GM12891 (cell line): ENCODE measurements at regions not wholly inside any gene's neighbourhood (a gene's known extent, or its start where the extent isn't known, plus 50 kb on each side); places are given as distances from the start of the nearest gene placed in this dataset.

Source experiments
- PAX5 ChIP-seq: IDR thresholded peaks from 2 replicates; pipeline ENCODE4 v1.6.1; 2011; ENCODE audit warnings: low read length, moderate library complexity, mild to moderate bottlenecking; ENCODE audit not compliant: insufficient read depth, severe bottlenecking
- POLR2A ChIP-seq: IDR thresholded peaks from 2 replicates; pipeline ENCODE4 v1.6.1; 2011; ENCODE audit warnings: low read depth, low read length, control low read depth

- no peak for TF ChIP-seq PAX5
- TF ChIP-seq POLR2A, result no peak
Measured at GRCh38 chr6:144778773-144779492, 493.8 kb downstream of the UTRN start.
